Liver (tissue), 8 donors: ENCODE measurements at regions not wholly inside any gene's neighbourhood (a gene's known extent, or its start where the extent isn't known, plus 50 kb on each side); places are given as distances from the start of the nearest gene placed in this dataset.

ENCODE experiments used
- DNase-seq: peaks from one replicate; pipeline ENCODE4 v3.0.0-alpha.2; 2017; ENCODE audit warnings: low spot score
- H3K27ac ChIP-seq, 2 donors: one replicate each; pipeline ENCODE4 v1.7.0; 2013; ENCODE audit warnings: inconsistent platforms in 2 of 2, low read length in 2 of 2, control low read depth in 1 of 2, low read depth in 1 of 2, mild to moderate bottlenecking in 1 of 2
- H3K27me3 ChIP-seq, 4 donors: one replicate each; pipeline versions ENCODE4 v1.6.1 to v1.7.0; 2013; ENCODE audit warnings: low read length in 3 of 4, inconsistent platforms in 1 of 4, mild to moderate bottlenecking in 1 of 4, moderate library complexity in 1 of 4; ENCODE audit not compliant: control insufficient read depth in 4 of 4, insufficient read depth in 4 of 4
- H3K36me3 ChIP-seq, 4 donors: one replicate each; pipeline versions ENCODE4 v1.6.1 to v1.7.0; 2013; ENCODE audit warnings: low read length in 3 of 4, mild to moderate bottlenecking in 3 of 4, low read depth in 1 of 4, moderate library complexity in 1 of 4; ENCODE audit not compliant: control insufficient read depth in 4 of 4, insufficient read depth in 3 of 4
- H3K4me1 ChIP-seq, 4 donors: one replicate each; pipeline versions ENCODE4 v1.6.1 to v1.7.0; 2013; ENCODE audit warnings: low read length in 3 of 4, mild to moderate bottlenecking in 3 of 4, moderate library complexity in 1 of 4; ENCODE audit not compliant: control insufficient read depth in 4 of 4, insufficient read depth in 4 of 4
- H3K4me3 ChIP-seq, 3 donors: one replicate each; pipeline versions ENCODE4 v1.6.1 to v1.7.0; 2013; ENCODE audit warnings: low read length in 3 of 3, control low read depth in 1 of 3, low read depth in 1 of 3, mild to moderate bottlenecking in 1 of 3
- H3K9ac ChIP-seq, 2 donors: one replicate each; pipeline ENCODE4 v1.7.0; 2013; ENCODE audit warnings: low read length in 2 of 2, mild to moderate bottlenecking in 2 of 2, moderate library complexity in 2 of 2, control low read depth in 1 of 2, low read depth in 1 of 2
- H3K9me3 ChIP-seq, 4 donors: one replicate each; pipeline versions ENCODE4 v1.6.1 to v1.7.0; 2013; ENCODE audit warnings: low read length in 3 of 4; ENCODE audit not compliant: control insufficient read depth in 4 of 4
- ATF3 ChIP-seq: IDR thresholded peaks from 2 replicates; pipeline ENCODE4 v1.6.1; 2016; ENCODE audit warnings: antibody characterized with exemption
- CTCF ChIP-seq: fragments of 150-350 bp; IDR thresholded peaks from 2 replicates; pipeline ENCODE4 v1.5.1; 2017; ENCODE audit warnings: improper control_type of control experiment, low read depth, low read length; ENCODE audit not compliant: missing input control
- EGR1 ChIP-seq, 2 donors: IDR thresholded peaks; 2 replicates each; pipeline ENCODE4 v1.6.1; 2016 to 2018; ENCODE audit warnings: antibody characterized with exemption in 2 of 2, low read depth in 2 of 2
- FOXA1 ChIP-seq: IDR thresholded peaks from 2 replicates; pipeline ENCODE4 v1.6.1; 2016; ENCODE audit warnings: antibody characterized with exemption
- FOXA2 ChIP-seq: IDR thresholded peaks from 2 replicates; pipeline ENCODE4 v1.6.1; 2016; ENCODE audit warnings: antibody characterized with exemption
- GABPA ChIP-seq, 2 donors: IDR thresholded peaks in 1 of 2; conservative IDR thresholded peaks in 1 of 2; 2 replicates each; pipeline ENCODE4 v1.6.1; 2016; ENCODE audit warnings: antibody characterized with exemption in 2 of 2, mild to moderate bottlenecking in 1 of 2, moderate library complexity in 1 of 2
- HNF4A ChIP-seq, 2 donors: conservative IDR thresholded peaks; 2 replicates each; pipeline ENCODE4 v1.6.1; 2016; ENCODE audit warnings: antibody characterized with exemption in 2 of 2, mild to moderate bottlenecking in 2 of 2
- HNF4G ChIP-seq: IDR thresholded peaks from 2 replicates; pipeline ENCODE4 v1.6.1; 2016; ENCODE audit warnings: antibody characterized with exemption
- JUND ChIP-seq, 2 donors: IDR thresholded peaks; 2 replicates each; pipeline ENCODE4 v1.6.1; 2016; ENCODE audit warnings: antibody characterized with exemption in 2 of 2
- NR2F2 ChIP-seq: IDR thresholded peaks from 2 replicates; pipeline ENCODE4 v1.6.1; 2016; ENCODE audit warnings: antibody characterized with exemption
- RAD21 ChIP-seq, 2 donors: IDR thresholded peaks; 2 replicates each; pipeline ENCODE4 v1.6.1; 2016; ENCODE audit warnings: antibody characterized with exemption in 2 of 2, mild to moderate bottlenecking in 2 of 2
- RXRA ChIP-seq, 2 donors: IDR thresholded peaks; 2 replicates each; pipeline ENCODE4 v1.6.1; 2017 to 2018; ENCODE audit warnings: antibody characterized with exemption in 2 of 2, mild to moderate bottlenecking in 1 of 2
- SP1 ChIP-seq: IDR thresholded peaks from 2 replicates; pipeline ENCODE4 v1.6.1; 2018; ENCODE audit warnings: antibody characterized with exemption, mild to moderate bottlenecking
- TAF1 ChIP-seq: conservative IDR thresholded peaks from 2 replicates; pipeline ENCODE4 v1.6.1; 2016; ENCODE audit warnings: antibody characterized with exemption, mild to moderate bottlenecking
- YY1 ChIP-seq: IDR thresholded peaks from 2 replicates; pipeline ENCODE4 v1.6.1; 2016; ENCODE audit warnings: antibody characterized with exemption, mild to moderate bottlenecking
- WGBS: extraction: QIAGEN DNeasy Blood & Tissue Kit; methylation state at CpG from one replicate; pipeline ENCODE4 v1.1.7; 2013; 5-methylcytosine and 5-hydroxymethylcytosine counted together
- TF ChIP-seq, protein P1 (sequence below): IDR thresholded peaks from 2 replicates; pipeline ENCODE4 v1.6.1; 2016; ENCODE audit warnings: antibody characterized with exemption, mild to moderate bottlenecking
- TF ChIP-seq, protein P2 (sequence below): IDR thresholded peaks from 2 replicates; pipeline ENCODE4 v1.6.1; 2016; ENCODE audit warnings: antibody characterized with exemption
- TF ChIP-seq, protein P3 (sequence below): IDR thresholded peaks from 2 replicates; pipeline ENCODE4 v1.6.1; 2016; ENCODE audit warnings: antibody characterized with exemption
- donor health status: healthy.
- donor health status: healthy.
- donor health status: healthy.
- donor health status: healthy.
- donor health status: healthy.

DNA sequence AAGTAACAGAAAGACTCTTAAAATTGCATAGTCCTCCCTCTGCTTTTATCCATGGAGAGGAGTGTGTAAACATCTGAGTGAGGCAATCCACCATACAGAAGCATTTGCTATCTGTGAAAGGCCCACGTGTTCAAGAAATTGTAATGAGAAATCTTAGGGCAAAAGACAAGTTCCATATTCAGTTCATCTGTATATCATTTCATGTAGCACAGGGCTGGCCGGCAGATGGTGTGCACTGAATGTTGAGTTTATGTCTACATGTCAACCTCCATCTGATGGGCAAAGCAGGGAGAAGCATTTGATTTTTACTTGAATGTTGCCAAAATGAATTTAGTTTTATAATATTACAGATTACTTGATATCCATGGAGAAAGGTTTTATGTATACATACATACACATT is 179.5 kb upstream of the RAD23B start:
- WGBS = 85% methylated on average over 2 of the region's 2 CpGs
- Histone ChIP-seq H3K9ac (no peak overlapping the region), H3K27me3 (no peaks in the 10 kb centered on the region), H3K27ac (no peak overlapping the region), H3K4me1 (no peaks in the 10 kb centered on the region), H3K9me3 (no peaks in the 10 kb centered on the region), H3K4me3 (no peak overlapping the region), H3K36me3 (no peaks in the 10 kb centered on the region)
- DNase-seq = no peak
- no peak for TF ChIP-seq NR2F2
- TF ChIP-seq RAD21 (IDR thresholded peaks at IDR 0.05) = no peak
- no peak for TF ChIP-seq TAF1
- no peak for TF ChIP-seq SP1
- TF ChIP-seq, protein P1, sequence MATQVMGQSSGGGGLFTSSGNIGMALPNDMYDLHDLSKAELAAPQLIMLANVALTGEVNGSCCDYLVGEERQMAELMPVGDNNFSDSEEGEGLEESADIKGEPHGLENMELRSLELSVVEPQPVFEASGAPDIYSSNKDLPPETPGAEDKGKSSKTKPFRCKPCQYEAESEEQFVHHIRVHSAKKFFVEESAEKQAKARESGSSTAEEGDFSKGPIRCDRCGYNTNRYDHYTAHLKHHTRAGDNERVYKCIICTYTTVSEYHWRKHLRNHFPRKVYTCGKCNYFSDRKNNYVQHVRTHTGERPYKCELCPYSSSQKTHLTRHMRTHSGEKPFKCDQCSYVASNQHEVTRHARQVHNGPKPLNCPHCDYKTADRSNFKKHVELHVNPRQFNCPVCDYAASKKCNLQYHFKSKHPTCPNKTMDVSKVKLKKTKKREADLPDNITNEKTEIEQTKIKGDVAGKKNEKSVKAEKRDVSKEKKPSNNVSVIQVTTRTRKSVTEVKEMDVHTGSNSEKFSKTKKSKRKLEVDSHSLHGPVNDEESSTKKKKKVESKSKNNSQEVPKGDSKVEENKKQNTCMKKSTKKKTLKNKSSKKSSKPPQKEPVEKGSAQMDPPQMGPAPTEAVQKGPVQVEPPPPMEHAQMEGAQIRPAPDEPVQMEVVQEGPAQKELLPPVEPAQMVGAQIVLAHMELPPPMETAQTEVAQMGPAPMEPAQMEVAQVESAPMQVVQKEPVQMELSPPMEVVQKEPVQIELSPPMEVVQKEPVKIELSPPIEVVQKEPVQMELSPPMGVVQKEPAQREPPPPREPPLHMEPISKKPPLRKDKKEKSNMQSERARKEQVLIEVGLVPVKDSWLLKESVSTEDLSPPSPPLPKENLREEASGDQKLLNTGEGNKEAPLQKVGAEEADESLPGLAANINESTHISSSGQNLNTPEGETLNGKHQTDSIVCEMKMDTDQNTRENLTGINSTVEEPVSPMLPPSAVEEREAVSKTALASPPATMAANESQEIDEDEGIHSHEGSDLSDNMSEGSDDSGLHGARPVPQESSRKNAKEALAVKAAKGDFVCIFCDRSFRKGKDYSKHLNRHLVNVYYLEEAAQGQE = no peak
- TF ChIP-seq GABPA (IDR thresholded peaks at IDR 0.05 in 1 of 2, conservative IDR thresholded peaks at IDR 0.05 in 1 of 2) = no peak
- no peak for TF ChIP-seq FOXA1
- TF ChIP-seq, protein P2, sequence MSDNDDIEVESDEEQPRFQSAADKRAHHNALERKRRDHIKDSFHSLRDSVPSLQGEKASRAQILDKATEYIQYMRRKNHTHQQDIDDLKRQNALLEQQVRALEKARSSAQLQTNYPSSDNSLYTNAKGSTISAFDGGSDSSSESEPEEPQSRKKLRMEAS = no peak
- no peak for TF ChIP-seq HNF4A (conservative IDR thresholded peaks at IDR 0.05)

DNA sequence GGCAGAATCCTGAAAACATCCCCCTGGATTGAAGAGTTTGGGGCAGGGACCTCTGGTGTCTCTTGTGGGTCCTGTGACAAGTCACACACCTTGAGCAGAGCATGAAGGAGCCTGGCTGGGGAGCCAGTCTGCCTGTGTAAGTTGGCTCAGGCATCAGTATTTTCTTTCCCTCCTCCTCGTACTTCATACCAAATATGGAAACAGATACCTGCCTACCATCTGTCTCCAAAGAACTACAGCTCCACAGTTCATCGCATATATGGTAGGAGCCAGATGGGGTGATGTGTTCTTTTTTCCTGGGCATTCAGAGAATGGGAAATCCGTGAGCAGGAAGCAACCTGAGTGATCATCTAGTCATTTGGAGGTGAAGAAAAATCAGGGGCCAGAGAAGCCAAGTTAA is 177.3 kb upstream of the RAD23B start:
- 67% methylated on average over 3 of the region's 3 CpGs for WGBS
- TF ChIP-seq NR2F2 (no peak), RAD21 (IDR thresholded peaks at IDR 0.05) (no peak), SP1 (no peak), HNF4G (no peak), FOXA1 (no peak), ATF3 (no peak), TAF1 (no peak), JUND (IDR thresholded peaks at IDR 0.05) (no peak), GABPA (IDR thresholded peaks at IDR 0.05 in 1 of 2, conservative IDR thresholded peaks at IDR 0.05 in 1 of 2) (no peak), FOXA2 (no peak), HNF4A (conservative IDR thresholded peaks at IDR 0.05) (no peak), EGR1 (IDR thresholded peaks at IDR 0.05; ENCODE audit: low read depth in 2 of 2) (no peak), RXRA (IDR thresholded peaks at IDR 0.05) (no peak), YY1 (no peak), CTCF (no peak)
- TF ChIP-seq, protein P3, sequence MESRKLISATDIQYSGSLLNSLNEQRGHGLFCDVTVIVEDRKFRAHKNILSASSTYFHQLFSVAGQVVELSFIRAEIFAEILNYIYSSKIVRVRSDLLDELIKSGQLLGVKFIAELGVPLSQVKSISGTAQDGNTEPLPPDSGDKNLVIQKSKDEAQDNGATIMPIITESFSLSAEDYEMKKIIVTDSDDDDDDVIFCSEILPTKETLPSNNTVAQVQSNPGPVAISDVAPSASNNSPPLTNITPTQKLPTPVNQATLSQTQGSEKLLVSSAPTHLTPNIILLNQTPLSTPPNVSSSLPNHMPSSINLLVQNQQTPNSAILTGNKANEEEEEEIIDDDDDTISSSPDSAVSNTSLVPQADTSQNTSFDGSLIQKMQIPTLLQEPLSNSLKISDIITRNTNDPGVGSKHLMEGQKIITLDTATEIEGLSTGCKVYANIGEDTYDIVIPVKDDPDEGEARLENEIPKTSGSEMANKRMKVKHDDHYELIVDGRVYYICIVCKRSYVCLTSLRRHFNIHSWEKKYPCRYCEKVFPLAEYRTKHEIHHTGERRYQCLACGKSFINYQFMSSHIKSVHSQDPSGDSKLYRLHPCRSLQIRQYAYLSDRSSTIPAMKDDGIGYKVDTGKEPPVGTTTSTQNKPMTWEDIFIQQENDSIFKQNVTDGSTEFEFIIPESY = no peak
- TF ChIP-seq, protein P1 = no peak
- TF ChIP-seq, protein P2 = no peak

More for the DNA sequence above, 177.3 kb upstream of the RAD23B start:
- Histone ChIP-seq H3K36me3 (no peaks in the 10 kb centered on the region), H3K4me1 (no peaks in the 10 kb centered on the region), H3K27ac (no peak overlapping the region), H3K27me3 (no peaks in the 10 kb centered on the region), H3K9me3 (no peaks in the 10 kb centered on the region), H3K4me3 (no peak overlapping the region), H3K9ac (no peak overlapping the region)
- DNase-seq = no peak
